Mucosa of stomach (tissue), 1 donor: ENCODE measurements at regions not wholly inside any gene's neighbourhood (a gene's known extent, or its start where the extent isn't known, plus 50 kb on each side); places are given as distances from the start of the nearest gene placed in this dataset.

Experiments used
- H3K27me3 ChIP-seq: one replicate; pipeline ENCODE4 v1.7.0; 2013; ENCODE audit warnings: mild to moderate bottlenecking, low read length; ENCODE audit not compliant: control insufficient read depth, insufficient read depth
- H3K36me3 ChIP-seq: one replicate; pipeline ENCODE4 v1.7.0; 2013; ENCODE audit warnings: low read length; ENCODE audit not compliant: control insufficient read depth, insufficient read depth
- H3K4me1 ChIP-seq: one replicate; pipeline ENCODE4 v1.7.0; 2013; ENCODE audit warnings: mild to moderate bottlenecking, low read length; ENCODE audit not compliant: control insufficient read depth, insufficient read depth
- H3K4me3 ChIP-seq: one replicate; pipeline ENCODE4 v1.7.0; 2013; ENCODE audit warnings: low read length
- H3K9ac ChIP-seq: one replicate; pipeline ENCODE4 v1.7.0; 2013; ENCODE audit warnings: mild to moderate bottlenecking, low read length, moderate library complexity
- H3K9me3 ChIP-seq: one replicate; pipeline ENCODE4 v1.7.0; 2013; ENCODE audit warnings: mild to moderate bottlenecking, low read length, moderate library complexity; ENCODE audit not compliant: control insufficient read depth
- donor health status: Pancreatic carcinoma.

GRCh38 chr12:124369827-124370378 is 75.0 kb downstream of the RFLNA start:
- Histone ChIP-seq H3K4me1 (peaks cover 39% of the 10 kb centered on the region), H3K9ac (peak overlapping the region; percentile 50)

GRCh38 chr12:124369055-124369826 is 74.3 kb downstream of the RFLNA start:
- peak overlapping the region; percentile 50 for H3K9ac ChIP-seq
- H3K36me3 ChIP-seq, result peaks cover 5% of the 10 kb centered on the region
- peaks cover 40% of the 10 kb centered on the region for H3K4me1 ChIP-seq
- no peak overlapping the region for H3K4me3 ChIP-seq
- H3K9me3 ChIP-seq, result no peaks in the 10 kb centered on the region
- no peaks in the 10 kb centered on the region for H3K27me3 ChIP-seq

More at GRCh38 chr12:124369827-124370378, 75.0 kb downstream of the RFLNA start:
- Histone ChIP-seq H3K36me3 (peaks cover 5% of the 10 kb centered on the region), H3K4me3 (no peak overlapping the region), H3K27me3 (no peaks in the 10 kb centered on the region), H3K9me3 (no peaks in the 10 kb centered on the region)

GRCh38 chr12:124368421-124369032 is 73.6 kb downstream of the RFLNA start:
- peaks cover 47% of the 10 kb centered on the region for H3K4me1 ChIP-seq
- no peaks in the 10 kb centered on the region for H3K9me3 ChIP-seq
- H3K4me3 ChIP-seq, result no peak overlapping the region
- H3K36me3 ChIP-seq, result peaks cover 5% of the 10 kb centered on the region
- H3K9ac ChIP-seq, result peak overlapping the region; percentile 50
- H3K27me3 ChIP-seq, result no peaks in the 10 kb centered on the region

DNA sequence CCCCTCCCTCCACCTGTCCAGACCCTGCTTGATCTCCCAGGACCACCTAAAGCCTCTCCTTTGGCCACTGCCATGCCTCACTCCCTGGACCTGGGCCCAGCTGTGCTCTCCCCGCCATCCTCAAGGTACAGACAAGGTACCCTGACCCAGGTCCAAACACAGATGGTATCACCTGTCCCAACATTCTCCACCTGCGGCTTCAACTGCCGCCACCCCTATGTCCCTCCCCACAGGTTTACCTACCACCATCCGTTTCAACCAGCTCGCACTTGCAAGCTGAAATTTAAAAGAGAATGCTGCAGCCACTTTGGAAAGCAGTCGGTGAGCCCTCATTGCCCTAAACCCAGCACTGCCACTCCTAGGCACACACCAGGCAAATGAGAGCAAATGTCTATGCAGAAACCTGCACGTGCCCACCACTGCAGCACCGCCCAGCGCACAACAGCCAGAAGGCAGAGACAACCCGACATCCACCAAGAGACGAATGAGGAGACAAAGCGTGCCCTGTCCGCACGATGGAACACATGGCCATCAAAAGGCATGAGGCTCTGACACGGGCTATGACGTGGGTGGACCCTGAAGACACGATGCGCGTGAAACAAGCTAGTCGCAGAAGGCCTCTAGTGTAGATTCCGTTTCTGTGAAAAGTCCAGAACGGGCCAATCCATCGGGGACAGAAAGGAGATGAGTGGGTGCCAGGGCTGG is 71.0 kb downstream of the RFLNA start:
- Histone ChIP-seq H3K27me3 (no peaks in the 10 kb centered on the region), H3K4me3 (no peak overlapping the region), H3K36me3 (no peaks in the 10 kb centered on the region), H3K9ac (no peak overlapping the region), H3K4me1 (peaks cover 54% of the 10 kb centered on the region), H3K9me3 (no peaks in the 10 kb centered on the region)
